ENCODE measurements at regions not wholly inside any gene's neighbourhood (a gene's known extent, or its start where the extent isn't known, plus 50 kb on each side); places are given as distances from the start of the nearest gene placed in this dataset.

GRCh38 chr3:64308931-64309330 is 83.7 kb upstream of the PRICKLE2 start:
- Histone ChIP-seq H3K27me3 (ENCODE audit: insufficient read depth, insufficient read length) (no peaks in the 10 kb centered on the region), H3K36me3 (ENCODE audit: insufficient read depth, insufficient read length, low read length) (no peaks in the 10 kb centered on the region), H3K4me3 (ENCODE audit: insufficient read length, low read depth) (no peak overlapping the region), H3K9me3 (ENCODE audit: insufficient read depth, low read length) (no peaks in the 10 kb centered on the region; the same call in 1 of the 2 replicates), H3K9ac (ENCODE audit: insufficient read length, low read depth) (no peak overlapping the region), H3K4me1 (ENCODE audit: insufficient read depth, insufficient read length) (no peaks in the 10 kb centered on the region)
- TF ChIP-seq ZNF274 (IDR thresholded peaks at IDR 0.05; ENCODE audit: low read depth, low read length) = no peak
- TF ChIP-seq SUZ12 (IDR thresholded peaks at IDR 0.05; ENCODE audit: extremely low read depth, insufficient read depth, insufficient read length) = no peak
- no peak for TF ChIP-seq YY1 (IDR thresholded peaks at IDR 0.05; ENCODE audit: insufficient read depth, insufficient read length)
- DNase-seq (ENCODE audit: low read depth, low spot score) = no peak

- Histone ChIP-seq H3K36me3 (ENCODE audit: insufficient read depth, insufficient read length, low read length) (no peaks in the 10 kb centered on the region), H3K9me3 (ENCODE audit: insufficient read depth, low read length) (no peaks in the 10 kb centered on the region; the same call in 1 of the 2 replicates), H3K4me3 (ENCODE audit: insufficient read length, low read depth) (no peak overlapping the region), H3K4me1 (ENCODE audit: insufficient read depth, insufficient read length) (no peaks in the 10 kb centered on the region), H3K9ac (ENCODE audit: insufficient read length, low read depth) (no peak overlapping the region), H3K27me3 (ENCODE audit: insufficient read depth, insufficient read length) (no peaks in the 10 kb centered on the region)
- no peak for TF ChIP-seq ZNF274 (IDR thresholded peaks at IDR 0.05; ENCODE audit: low read depth, low read length)
- no peak for TF ChIP-seq SUZ12 (IDR thresholded peaks at IDR 0.05; ENCODE audit: extremely low read depth, insufficient read depth, insufficient read length)
- TF ChIP-seq YY1 (IDR thresholded peaks at IDR 0.05; ENCODE audit: insufficient read depth, insufficient read length) = no peak
- no peak for DNase-seq (ENCODE audit: low read depth, low spot score)
These were observed 81.5 kb upstream of the PRICKLE2 start for GRCh38 chr3:64306745-64307144.

GRCh38 chr3:64305731-64306130 is 80.5 kb upstream of the PRICKLE2 start:
- Histone ChIP-seq H3K4me3 (ENCODE audit: insufficient read length, low read depth) (no peak overlapping the region), H3K4me1 (ENCODE audit: insufficient read depth, insufficient read length) (no peaks in the 10 kb centered on the region), H3K9ac (ENCODE audit: insufficient read length, low read depth) (no peak overlapping the region), H3K36me3 (ENCODE audit: insufficient read depth, insufficient read length, low read length) (no peaks in the 10 kb centered on the region), H3K9me3 (ENCODE audit: insufficient read depth, low read length) (no peaks in the 10 kb centered on the region; the same call in 1 of the 2 replicates), H3K27me3 (ENCODE audit: insufficient read depth, insufficient read length) (no peaks in the 10 kb centered on the region)
- TF ChIP-seq YY1 (IDR thresholded peaks at IDR 0.05; ENCODE audit: insufficient read depth, insufficient read length) (no peak), ZNF274 (IDR thresholded peaks at IDR 0.05; ENCODE audit: low read depth, low read length) (no peak)
- DNase-seq (ENCODE audit: low read depth, low spot score) = no peak

- Histone ChIP-seq H3K9ac (ENCODE audit: insufficient read length, low read depth) (no peak overlapping the region), H3K27me3 (ENCODE audit: insufficient read depth, insufficient read length) (no peaks in the 10 kb centered on the region), H3K36me3 (ENCODE audit: insufficient read depth, insufficient read length, low read length) (no peaks in the 10 kb centered on the region), H3K4me3 (ENCODE audit: insufficient read length, low read depth) (no peak overlapping the region), H3K9me3 (ENCODE audit: insufficient read depth, low read length) (no peaks in the 10 kb centered on the region; the same call in 1 of the 2 replicates), H3K4me1 (ENCODE audit: insufficient read depth, insufficient read length) (no peaks in the 10 kb centered on the region)
- no peak for DNase-seq (ENCODE audit: low read depth, low spot score)
- TF ChIP-seq YY1 (IDR thresholded peaks at IDR 0.05; ENCODE audit: insufficient read depth, insufficient read length) (no peak), ZNF274 (IDR thresholded peaks at IDR 0.05; ENCODE audit: low read depth, low read length) (no peak), SUZ12 (IDR thresholded peaks at IDR 0.05; ENCODE audit: extremely low read depth, insufficient read depth, insufficient read length) (no peak)
These were observed 79.7 kb upstream of the PRICKLE2 start for GRCh38 chr3:64304828-64305410.

GRCh38 chr3:64303881-64304280 is 78.6 kb upstream of the PRICKLE2 start:
- Histone ChIP-seq H3K36me3 (ENCODE audit: insufficient read depth, insufficient read length, low read length) (no peaks in the 10 kb centered on the region), H3K9ac (ENCODE audit: insufficient read length, low read depth) (no peak overlapping the region), H3K4me3 (ENCODE audit: insufficient read length, low read depth) (no peak overlapping the region), H3K4me1 (ENCODE audit: insufficient read depth, insufficient read length) (no peaks in the 10 kb centered on the region), H3K9me3 (ENCODE audit: insufficient read depth, low read length) (no peaks in the 10 kb centered on the region; the same call in 1 of the 2 replicates), H3K27me3 (ENCODE audit: insufficient read depth, insufficient read length) (no peaks in the 10 kb centered on the region)
- no peak for TF ChIP-seq SUZ12 (IDR thresholded peaks at IDR 0.05; ENCODE audit: extremely low read depth, insufficient read depth, insufficient read length)
- TF ChIP-seq YY1 (IDR thresholded peaks at IDR 0.05; ENCODE audit: insufficient read depth, insufficient read length) = no peak
- TF ChIP-seq ZNF274 (IDR thresholded peaks at IDR 0.05; ENCODE audit: low read depth, low read length) = no peak
- no peak for DNase-seq (ENCODE audit: low read depth, low spot score)

GRCh38 chr3:64303401-64303800 is 78.1 kb upstream of the PRICKLE2 start:
- DNase-seq (ENCODE audit: low read depth, low spot score) = no peak
- TF ChIP-seq YY1 (IDR thresholded peaks at IDR 0.05; ENCODE audit: insufficient read depth, insufficient read length) (no peak), ZNF274 (IDR thresholded peaks at IDR 0.05; ENCODE audit: low read depth, low read length) (no peak), SUZ12 (IDR thresholded peaks at IDR 0.05; ENCODE audit: extremely low read depth, insufficient read depth, insufficient read length) (no peak)
- Histone ChIP-seq H3K9me3 (ENCODE audit: insufficient read depth, low read length) (no peaks in the 10 kb centered on the region; the same call in 1 of the 2 replicates), H3K36me3 (ENCODE audit: insufficient read depth, insufficient read length, low read length) (no peaks in the 10 kb centered on the region), H3K27me3 (ENCODE audit: insufficient read depth, insufficient read length) (no peaks in the 10 kb centered on the region), H3K4me3 (ENCODE audit: insufficient read length, low read depth) (no peak overlapping the region), H3K4me1 (ENCODE audit: insufficient read depth, insufficient read length) (no peaks in the 10 kb centered on the region), H3K9ac (ENCODE audit: insufficient read length, low read depth) (no peak overlapping the region)

GRCh38 chr3:64301476-64301875 is 76.2 kb upstream of the PRICKLE2 start:
- Histone ChIP-seq H3K4me3 (ENCODE audit: insufficient read length, low read depth) (no peak overlapping the region), H3K9ac (ENCODE audit: insufficient read length, low read depth) (no peak overlapping the region), H3K27me3 (ENCODE audit: insufficient read depth, insufficient read length) (no peaks in the 10 kb centered on the region), H3K36me3 (ENCODE audit: insufficient read depth, insufficient read length, low read length) (no peaks in the 10 kb centered on the region), H3K4me1 (ENCODE audit: insufficient read depth, insufficient read length) (no peaks in the 10 kb centered on the region), H3K9me3 (ENCODE audit: insufficient read depth, low read length) (peaks cover 17% of the 10 kb centered on the region)
- no peak for DNase-seq (ENCODE audit: low read depth, low spot score)
- TF ChIP-seq SUZ12 (IDR thresholded peaks at IDR 0.05; ENCODE audit: extremely low read depth, insufficient read depth, insufficient read length) = no peak
- TF ChIP-seq YY1 (IDR thresholded peaks at IDR 0.05; ENCODE audit: insufficient read depth, insufficient read length) = no peak
- TF ChIP-seq ZNF274 (IDR thresholded peaks at IDR 0.05; ENCODE audit: low read depth, low read length) = no peak
